HepG2 (cell line): ENCODE measurements at regions not wholly inside any gene's neighbourhood (a gene's known extent, or its start where the extent isn't known, plus 50 kb on each side); places are given as distances from the start of the nearest gene placed in this dataset.

Experiments used
- ATAC-seq: fragments of 200-7000 bp; cut with Tn5 transposase; 3 replicates; pipeline ENCODE4 v1.9.1; 2020; ENCODE audit warnings: mild to moderate bottlenecking, moderate library complexity
- BruUV-seq: library from RNA; stranded (reverse); fragments of 400-500 nt; replicated peaks from 2 replicates; lab custom pipeline; 2021; lab: Mats Ljungman, UMichigan
- CTCF ChIA-PET: fragments of 300-600 bp; formaldehyde crosslinking; extraction: SDS; loops from one replicate; lab custom pipeline; 2021; ENCODE audit warnings: low total read pairs, inconsistent platforms, low intra/inter-chr PET ratio; lab: Yijun Ruan, JAX
- POLR2A ChIA-PET: fragments of 350-600 bp; sonication (Branson Sonifier 250); formaldehyde crosslinking; loops from one replicate; lab custom pipeline; 2020; ENCODE audit warnings: antibody characterized with exemption, inconsistent platforms; lab: Yijun Ruan, JAX
- DNase-seq: peaks from one replicate; pipeline ENCODE4 v3.0.0-alpha.2; 2015; ENCODE audit warnings: low spot score
- FAIRE-seq: peaks from 3 replicates; lab custom pipeline; 2011; peaks lifted over from hg19 to GRCh38; lab: Jason Lieb, UNC
- H2AFZ ChIP-seq: one replicate; pipeline ENCODE4 v1.6.1; 2011; ENCODE audit warnings: low read length, inconsistent platforms
- H3K27ac ChIP-seq: fragments of 300-600 bp; 3 replicates; pipeline ENCODE4 v1.8.0; 2011; ENCODE audit warnings: mixed run types, mild to moderate bottlenecking, mixed read lengths, low read length, inconsistent platforms; ENCODE audit not compliant: insufficient read depth; ENCODE audit errors: extremely low read length
- H3K27me3 ChIP-seq, 2 experiments: fragments of 200-600 bp in 1 of 2; 2 replicates in 1 of 2; 3 replicates in 1 of 2; pipeline versions ENCODE4 v1.6.0 to v1.8.0; 2011; ENCODE audit warnings: low read length in 2 of 2, mild to moderate bottlenecking in 2 of 2, moderate library complexity in 2 of 2, inconsistent platforms in 1 of 2; ENCODE audit not compliant: insufficient read depth in 2 of 2, control insufficient read depth in 1 of 2
- H3K36me3 ChIP-seq, 2 experiments: fragments of 200-600 bp in 1 of 2; replicated peaks in 1 of 2; 2 replicates in 1 of 2; 3 replicates in 1 of 2; pipeline versions ENCODE4 v1.5.1 to v1.8.0; 2011; ENCODE audit warnings: low read length in 2 of 2, inconsistent platforms in 1 of 2; ENCODE audit not compliant: insufficient read depth in 2 of 2, control insufficient read depth in 1 of 2
- H3K4me1 ChIP-seq: 2 replicates; pipeline ENCODE4 v1.5.1; 2012; ENCODE audit warnings: low read length, inconsistent platforms; ENCODE audit not compliant: insufficient read depth
- H3K4me2 ChIP-seq: 2 replicates; pipeline ENCODE4 v1.6.0; 2011; ENCODE audit warnings: low read depth, low read length, inconsistent platforms
- H3K4me3 ChIP-seq, 3 experiments: fragments of 200-600 bp in 1 of 3; sonication (generic), shearing (Covaris generic) in 1 of 3; replicated peaks in 1 of 3; 2 replicates each; pipeline ENCODE4 v1.5.1; 2011 to 2016; ENCODE audit warnings: low read length in 3 of 3, inconsistent platforms in 2 of 3, low read depth in 2 of 3, mild to moderate bottlenecking in 2 of 3, control low read depth in 1 of 3, mixed read lengths in 1 of 3; ENCODE audit not compliant: insufficient read depth in 1 of 3
- H3K79me2 ChIP-seq: one replicate; pipeline ENCODE4 v1.6.1; 2011; ENCODE audit warnings: low read length, inconsistent platforms; ENCODE audit not compliant: insufficient read depth
- H3K9ac ChIP-seq: 2 replicates; pipeline ENCODE4 v1.6.0; 2011; ENCODE audit warnings: mild to moderate bottlenecking, low read depth, low read length, inconsistent platforms; ENCODE audit not compliant: insufficient read depth
- H3K9me3 ChIP-seq: 2 replicates; pipeline ENCODE4 v1.5.1; 2012; ENCODE audit warnings: mild to moderate bottlenecking, low read length
- H4K20me1 ChIP-seq: 2 replicates; pipeline ENCODE4 v1.6.0; 2011; ENCODE audit warnings: inconsistent platforms, mild to moderate bottlenecking, low read length, moderate library complexity; ENCODE audit not compliant: insufficient read depth
- KDM1A ChIP-seq: IDR thresholded peaks from 2 replicates; pipeline ENCODE4 v1.6.1; 2016; ENCODE audit warnings: missing compliant biosample characterization
- MEF2D ChIP-seq: sonication (generic); formaldehyde crosslinking; IDR thresholded peaks from 2 replicates; pipeline ENCODE4 v1.5.1; 2020; ENCODE audit warnings: mild to moderate bottlenecking, missing genetic modification reagents
- MYNN ChIP-seq: sonication (generic); formaldehyde crosslinking; IDR thresholded peaks from 2 replicates; pipeline ENCODE4 v1.4.0; 2020; ENCODE audit warnings: mild to moderate bottlenecking, low read depth, missing genetic modification reagents
- MZF1 ChIP-seq: sonication (generic); formaldehyde crosslinking; IDR thresholded peaks from 2 replicates; pipeline ENCODE4 v1.8.1; 2023; ENCODE audit warnings: mild to moderate bottlenecking, missing genetic modification reagents, borderline replicate concordance
- ZBTB38 ChIP-seq: sonication (generic); formaldehyde crosslinking; IDR thresholded peaks from 2 replicates; pipeline ENCODE4 v1.5.1; 2020; ENCODE audit warnings: mild to moderate bottlenecking, missing genetic modification reagents
- ZFP36L1 ChIP-seq: sonication (generic); formaldehyde crosslinking; IDR thresholded peaks from 2 replicates; pipeline ENCODE4 v1.8.0; 2022; ENCODE audit warnings: mild to moderate bottlenecking, missing genetic modification reagents, moderate library complexity
- ZMYM2 ChIP-seq: sonication (generic); formaldehyde crosslinking; IDR thresholded peaks from 2 replicates; pipeline ENCODE4 v1.8.0; 2022; ENCODE audit warnings: mild to moderate bottlenecking, missing genetic modification reagents
- ZNF292 ChIP-seq: sonication (generic); formaldehyde crosslinking; IDR thresholded peaks from 2 replicates; pipeline ENCODE4 v1.8.1; 2022; ENCODE audit warnings: mild to moderate bottlenecking, low read depth, missing genetic modification reagents, borderline replicate concordance
- ZNF501 ChIP-seq: sonication (generic); formaldehyde crosslinking; IDR thresholded peaks from 2 replicates; pipeline ENCODE4 v1.5.1; 2020; ENCODE audit warnings: mild to moderate bottlenecking, moderate library complexity, missing genetic modification reagents
- ZNF782 ChIP-seq: sonication (generic); formaldehyde crosslinking; IDR thresholded peaks from 2 replicates; pipeline ENCODE4 v1.4.0; 2020; ENCODE audit warnings: missing genetic modification reagents, mild to moderate bottlenecking, borderline replicate concordance
- WGBS: methylation state at CpG from one replicate; pipeline ENCODE4 v1.1.6; 2017; ENCODE audit warnings: low lambda C conversion rate; 5-methylcytosine and 5-hydroxymethylcytosine counted together
- in situ Hi-C: cut with HindIII; loops from 2 replicates; pipeline ENCODE4 v1.10.0; 2017; ENCODE audit warnings: low pct_unique_long_range_greater_than_20kb; ENCODE audit not compliant: extremely low pct_ligation_motif_present
- intact Hi-C: fragments of 100-400 bp; cut with micrococcal nuclease; formaldehyde crosslinking; loops from one replicate; pipeline ENCODE4 v1.10.0; 2022; ENCODE audit not compliant: unreplicated experiment
- TF ChIP-seq, protein P1 (sequence below): sonication (generic); formaldehyde crosslinking; IDR thresholded peaks from one replicate; pipeline ENCODE4 v1.5.1; 2020; ENCODE audit warnings: mild to moderate bottlenecking, missing genetic modification reagents; ENCODE audit errors: not compliant biosample characterization

DNA sequence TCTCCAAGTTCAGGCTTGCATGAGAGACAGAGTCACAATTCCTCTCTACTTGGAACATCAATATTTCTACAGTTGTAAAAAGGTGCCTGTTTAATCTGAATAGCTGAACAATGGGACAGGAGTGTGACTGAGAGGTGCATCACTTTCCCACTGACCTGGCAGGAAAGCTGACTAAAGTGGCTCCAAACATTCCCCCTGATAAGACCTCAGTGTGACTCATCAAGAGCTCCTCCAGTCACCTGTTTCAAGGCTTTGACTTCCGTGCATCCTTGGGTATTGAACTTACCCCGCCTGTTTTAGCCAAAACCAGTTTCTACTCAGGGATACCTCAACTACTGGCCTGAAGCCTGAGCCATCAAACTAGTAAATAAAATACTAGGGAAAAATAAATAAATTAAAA lies 453.9 kb upstream of the DDX18 start (continued):
- TF ChIP-seq ZNF501 (CRISPR knock-in tag) = no peak

- H3K4me1 ChIP-seq = no peaks in the 10 kb centered on the region
- no peak for FAIRE-seq
- no peak overlapping the region for H3K4me2 ChIP-seq
- ChIA-PET CTCF (no interaction called here), POLR2A (no interaction called here)
- H3K79me2 ChIP-seq = no peaks in the 10 kb centered on the region
- no peaks in the 10 kb centered on the region for H4K20me1 ChIP-seq
- no peak overlapping the region for H3K4me3 ChIP-seq
- WGBS = under 1% methylated on average over 4 of the region's 4 CpGs
- no peaks in the 10 kb centered on the region for H3K27me3 ChIP-seq
- BruUV-seq = no TSS peak
- H2AFZ ChIP-seq = no peak overlapping the region
- H3K9me3 ChIP-seq = no peaks in the 10 kb centered on the region
- no peak for TF ChIP-seq ZMYM2 (CRISPR knock-in tag)
- TF ChIP-seq ZFP36L1 (CRISPR knock-in tag) = no peak
- TF ChIP-seq ZNF782 (CRISPR knock-in tag) = no peak
- TF ChIP-seq ZBTB38 = no peak
- TF ChIP-seq ZNF292 (CRISPR knock-in tag) = no peak
- no peak for TF ChIP-seq MZF1 (CRISPR knock-in tag)
- no peak for TF ChIP-seq MYNN (CRISPR knock-in tag)
- no peak for TF ChIP-seq MEF2D (CRISPR knock-in tag)
- TF ChIP-seq, protein P1, sequence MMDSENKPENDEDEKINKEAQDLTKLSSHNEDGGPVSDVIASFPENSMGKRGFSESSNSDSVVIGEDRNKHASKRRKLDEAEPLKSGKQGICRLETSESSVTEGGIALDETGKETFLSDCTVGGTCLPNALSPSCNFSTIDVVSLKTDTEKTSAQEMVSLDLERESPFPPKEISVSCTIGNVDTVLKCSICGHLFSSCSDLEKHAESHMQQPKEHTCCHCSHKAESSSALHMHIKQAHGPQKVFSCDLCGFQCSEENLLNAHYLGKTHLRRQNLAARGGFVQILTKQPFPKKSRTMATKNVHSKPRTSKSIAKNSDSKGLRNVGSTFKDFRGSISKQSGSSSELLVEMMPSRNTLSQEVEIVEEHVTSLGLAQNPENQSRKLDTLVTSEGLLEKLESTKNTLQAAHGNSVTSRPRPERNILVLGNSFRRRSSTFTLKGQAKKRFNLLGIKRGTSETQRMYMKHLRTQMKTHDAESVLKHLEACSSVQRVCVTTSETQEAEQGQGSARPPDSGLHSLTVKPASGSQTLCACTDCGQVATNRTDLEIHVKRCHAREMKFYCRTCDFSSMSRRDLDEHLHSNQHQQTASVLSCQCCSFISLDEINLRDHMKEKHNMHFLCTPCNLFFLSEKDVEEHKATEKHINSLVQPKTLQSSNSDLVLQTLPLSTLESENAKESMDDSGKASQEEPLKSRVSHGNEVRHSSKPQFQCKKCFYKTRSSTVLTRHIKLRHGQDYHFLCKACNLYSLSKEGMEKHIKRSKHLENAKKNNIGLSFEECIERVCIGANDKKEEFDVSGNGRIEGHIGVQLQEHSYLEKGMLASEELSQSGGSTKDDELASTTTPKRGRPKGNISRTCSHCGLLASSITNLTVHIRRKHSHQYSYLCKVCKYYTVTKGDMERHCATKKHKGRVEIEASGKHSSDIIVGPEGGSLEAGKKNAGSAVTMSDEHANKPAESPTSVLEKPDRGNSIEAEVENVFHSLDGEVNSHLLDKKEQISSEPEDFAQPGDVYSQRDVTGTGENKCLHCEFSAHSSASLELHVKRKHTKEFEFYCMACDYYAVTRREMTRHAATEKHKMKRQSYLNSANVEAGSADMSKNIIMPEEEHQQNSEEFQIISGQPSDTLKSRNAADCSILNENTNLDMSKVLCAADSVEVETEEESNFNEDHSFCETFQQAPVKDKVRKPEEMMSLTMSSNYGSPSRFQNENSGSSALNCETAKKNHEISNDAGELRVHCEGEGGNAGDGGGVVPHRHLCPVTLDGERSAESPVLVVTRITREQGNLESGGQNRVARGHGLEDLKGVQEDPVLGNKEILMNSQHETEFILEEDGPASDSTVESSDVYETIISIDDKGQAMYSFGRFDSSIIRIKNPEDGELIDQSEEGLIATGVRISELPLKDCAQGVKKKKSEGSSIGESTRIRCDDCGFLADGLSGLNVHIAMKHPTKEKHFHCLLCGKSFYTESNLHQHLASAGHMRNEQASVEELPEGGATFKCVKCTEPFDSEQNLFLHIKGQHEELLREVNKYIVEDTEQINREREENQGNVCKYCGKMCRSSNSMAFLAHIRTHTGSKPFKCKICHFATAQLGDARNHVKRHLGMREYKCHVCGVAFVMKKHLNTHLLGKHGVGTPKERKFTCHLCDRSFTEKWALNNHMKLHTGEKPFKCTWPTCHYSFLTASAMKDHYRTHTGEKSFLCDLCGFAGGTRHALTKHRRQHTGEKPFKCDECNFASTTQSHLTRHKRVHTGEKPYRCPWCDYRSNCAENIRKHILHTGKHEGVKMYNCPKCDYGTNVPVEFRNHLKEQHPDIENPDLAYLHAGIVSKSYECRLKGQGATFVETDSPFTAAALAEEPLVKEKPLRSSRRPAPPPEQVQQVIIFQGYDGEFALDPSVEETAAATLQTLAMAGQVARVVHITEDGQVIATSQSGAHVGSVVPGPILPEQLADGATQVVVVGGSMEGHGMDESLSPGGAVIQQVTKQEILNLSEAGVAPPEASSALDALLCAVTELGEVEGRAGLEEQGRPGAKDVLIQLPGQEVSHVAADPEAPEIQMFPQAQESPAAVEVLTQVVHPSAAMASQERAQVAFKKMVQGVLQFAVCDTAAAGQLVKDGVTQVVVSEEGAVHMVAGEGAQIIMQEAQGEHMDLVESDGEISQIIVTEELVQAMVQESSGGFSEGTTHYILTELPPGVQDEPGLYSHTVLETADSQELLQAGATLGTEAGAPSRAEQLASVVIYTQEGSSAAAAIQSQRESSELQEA (CRISPR knock-in tag) = no peak
- TF ChIP-seq KDM1A = no peak
- TF ChIP-seq, all 625 proteins: peak for 0
- intact Hi-C loops (no loop called here), in situ Hi-C loops (no loop called here)
- Histone ChIP-seq H3K36me3 (no peaks in the 10 kb centered on the region), H3K27ac (no peak overlapping the region), H3K9ac (no peak overlapping the region)
- ATAC-seq = no peak
- no peak for DNase-seq
Observed at GRCh38 chr2:117378653-117379052, 435.8 kb upstream of the DDX18 start.
